Liver (tissue), 8 donors: ENCODE measurements at regions not wholly inside any gene's neighbourhood (a gene's known extent, or its start where the extent isn't known, plus 50 kb on each side); places are given as distances from the start of the nearest gene placed in this dataset.

Source experiments
- DNase-seq: peaks from one replicate; pipeline ENCODE4 v3.0.0-alpha.2; 2017; ENCODE audit warnings: low spot score
- H3K27ac ChIP-seq, 2 donors: one replicate each; pipeline ENCODE4 v1.7.0; 2013; ENCODE audit warnings: inconsistent platforms in 2 of 2, low read length in 2 of 2, control low read depth in 1 of 2, low read depth in 1 of 2, mild to moderate bottlenecking in 1 of 2
- H3K27me3 ChIP-seq, 4 donors: one replicate each; pipeline versions ENCODE4 v1.6.1 to v1.7.0; 2013; ENCODE audit warnings: low read length in 3 of 4, inconsistent platforms in 1 of 4, mild to moderate bottlenecking in 1 of 4, moderate library complexity in 1 of 4; ENCODE audit not compliant: control insufficient read depth in 4 of 4, insufficient read depth in 4 of 4
- H3K36me3 ChIP-seq, 4 donors: one replicate each; pipeline versions ENCODE4 v1.6.1 to v1.7.0; 2013; ENCODE audit warnings: low read length in 3 of 4, mild to moderate bottlenecking in 3 of 4, low read depth in 1 of 4, moderate library complexity in 1 of 4; ENCODE audit not compliant: control insufficient read depth in 4 of 4, insufficient read depth in 3 of 4
- H3K4me1 ChIP-seq, 4 donors: one replicate each; pipeline versions ENCODE4 v1.6.1 to v1.7.0; 2013; ENCODE audit warnings: low read length in 3 of 4, mild to moderate bottlenecking in 3 of 4, moderate library complexity in 1 of 4; ENCODE audit not compliant: control insufficient read depth in 4 of 4, insufficient read depth in 4 of 4
- H3K4me3 ChIP-seq, 3 donors: one replicate each; pipeline versions ENCODE4 v1.6.1 to v1.7.0; 2013; ENCODE audit warnings: low read length in 3 of 3, control low read depth in 1 of 3, low read depth in 1 of 3, mild to moderate bottlenecking in 1 of 3
- H3K9ac ChIP-seq, 2 donors: one replicate each; pipeline ENCODE4 v1.7.0; 2013; ENCODE audit warnings: low read length in 2 of 2, mild to moderate bottlenecking in 2 of 2, moderate library complexity in 2 of 2, control low read depth in 1 of 2, low read depth in 1 of 2
- H3K9me3 ChIP-seq, 4 donors: one replicate each; pipeline versions ENCODE4 v1.6.1 to v1.7.0; 2013; ENCODE audit warnings: low read length in 3 of 4; ENCODE audit not compliant: control insufficient read depth in 4 of 4
- ATF3 ChIP-seq: IDR thresholded peaks from 2 replicates; pipeline ENCODE4 v1.6.1; 2016; ENCODE audit warnings: antibody characterized with exemption
- CTCF ChIP-seq: fragments of 150-350 bp; IDR thresholded peaks from 2 replicates; pipeline ENCODE4 v1.5.1; 2017; ENCODE audit warnings: improper control_type of control experiment, low read depth, low read length; ENCODE audit not compliant: missing input control
- EGR1 ChIP-seq, 2 donors: IDR thresholded peaks; 2 replicates each; pipeline ENCODE4 v1.6.1; 2016 to 2018; ENCODE audit warnings: antibody characterized with exemption in 2 of 2, low read depth in 2 of 2
- FOXA1 ChIP-seq: IDR thresholded peaks from 2 replicates; pipeline ENCODE4 v1.6.1; 2016; ENCODE audit warnings: antibody characterized with exemption
- FOXA2 ChIP-seq: IDR thresholded peaks from 2 replicates; pipeline ENCODE4 v1.6.1; 2016; ENCODE audit warnings: antibody characterized with exemption
- GABPA ChIP-seq, 2 donors: IDR thresholded peaks in 1 of 2; conservative IDR thresholded peaks in 1 of 2; 2 replicates each; pipeline ENCODE4 v1.6.1; 2016; ENCODE audit warnings: antibody characterized with exemption in 2 of 2, mild to moderate bottlenecking in 1 of 2, moderate library complexity in 1 of 2
- HNF4A ChIP-seq, 2 donors: conservative IDR thresholded peaks; 2 replicates each; pipeline ENCODE4 v1.6.1; 2016; ENCODE audit warnings: antibody characterized with exemption in 2 of 2, mild to moderate bottlenecking in 2 of 2
- HNF4G ChIP-seq: IDR thresholded peaks from 2 replicates; pipeline ENCODE4 v1.6.1; 2016; ENCODE audit warnings: antibody characterized with exemption
- MAX ChIP-seq: IDR thresholded peaks from 2 replicates; pipeline ENCODE4 v1.6.1; 2016; ENCODE audit warnings: antibody characterized with exemption
- NR2F2 ChIP-seq: IDR thresholded peaks from 2 replicates; pipeline ENCODE4 v1.6.1; 2016; ENCODE audit warnings: antibody characterized with exemption
- RXRA ChIP-seq, 2 donors: IDR thresholded peaks; 2 replicates each; pipeline ENCODE4 v1.6.1; 2017 to 2018; ENCODE audit warnings: antibody characterized with exemption in 2 of 2, mild to moderate bottlenecking in 1 of 2
- SP1 ChIP-seq: IDR thresholded peaks from 2 replicates; pipeline ENCODE4 v1.6.1; 2018; ENCODE audit warnings: antibody characterized with exemption, mild to moderate bottlenecking
- TAF1 ChIP-seq: conservative IDR thresholded peaks from 2 replicates; pipeline ENCODE4 v1.6.1; 2016; ENCODE audit warnings: antibody characterized with exemption, mild to moderate bottlenecking
- YY1 ChIP-seq: IDR thresholded peaks from 2 replicates; pipeline ENCODE4 v1.6.1; 2016; ENCODE audit warnings: antibody characterized with exemption, mild to moderate bottlenecking
- ZBTB33 ChIP-seq: IDR thresholded peaks from 2 replicates; pipeline ENCODE4 v1.6.1; 2016; ENCODE audit warnings: antibody characterized with exemption
- WGBS: extraction: QIAGEN DNeasy Blood & Tissue Kit; methylation state at CpG from one replicate; pipeline ENCODE4 v1.1.7; 2013; 5-methylcytosine and 5-hydroxymethylcytosine counted together
- donor health status: healthy.
- donor health status: healthy.
- donor health status: healthy.
- donor health status: healthy.
- donor health status: healthy.

- H3K9ac ChIP-seq = no peak overlapping the region
- H3K9me3 ChIP-seq = no peaks in the 10 kb centered on the region
- peaks cover 0 to 12% (median 8%) of the 10 kb centered on the region in 4 donors for H3K4me1 ChIP-seq
- no peak for TF ChIP-seq GABPA (IDR thresholded peaks at IDR 0.05 in 1 of 2, conservative IDR thresholded peaks at IDR 0.05 in 1 of 2)
- no peak for TF ChIP-seq NR2F2
- no peak for TF ChIP-seq FOXA2
- no peak for TF ChIP-seq FOXA1
- TF ChIP-seq EGR1 (IDR thresholded peaks at IDR 0.05; ENCODE audit: low read depth in 2 of 2) = no peak
- no peak for TF ChIP-seq MAX
- TF ChIP-seq TAF1 = no peak
- no peak for TF ChIP-seq YY1
- TF ChIP-seq HNF4A (conservative IDR thresholded peaks at IDR 0.05) = no peak
- no peak for TF ChIP-seq SP1
- TF ChIP-seq ATF3 = no peak
- H3K36me3 ChIP-seq = no peaks in the 10 kb centered on the region
- no peak overlapping the region for H3K4me3 ChIP-seq
- WGBS = 93% methylated on average over 3 of the region's 3 CpGs
- H3K27me3 ChIP-seq = no peaks in the 10 kb centered on the region
- no peak overlapping the region for H3K27ac ChIP-seq
- no peak for DNase-seq
These were observed 196.1 kb downstream of the ZNF621 start for GRCh38 chr3:40720863-40721262.

GRCh38 chr3:40723083-40723660 is 198.4 kb downstream of the ZNF621 start:
- Histone ChIP-seq H3K9me3 (no peaks in the 10 kb centered on the region), H3K27ac (no peak overlapping the region), H3K36me3 (no peaks in the 10 kb centered on the region), H3K9ac (no peak overlapping the region), H3K4me3 (no peak overlapping the region), H3K4me1 (peaks cover 0 to 12% (median 8%) of the 10 kb centered on the region in 4 donors), H3K27me3 (no peaks in the 10 kb centered on the region)
- TF ChIP-seq ZBTB33 (no peak), RXRA (IDR thresholded peaks at IDR 0.05) (no peak), EGR1 (IDR thresholded peaks at IDR 0.05; ENCODE audit: low read depth in 2 of 2) (no peak), FOXA2 (no peak), HNF4A (conservative IDR thresholded peaks at IDR 0.05) (no peak), HNF4G (no peak), MAX (no peak), SP1 (no peak), YY1 (no peak), GABPA (IDR thresholded peaks at IDR 0.05 in 1 of 2, conservative IDR thresholded peaks at IDR 0.05 in 1 of 2) (no peak), CTCF (no peak), TAF1 (no peak)
- no peak for DNase-seq
